NCI-H187 treated with DMSO at 0.1 percent for 48 hours (cell line): ENCODE measurements at regions not wholly inside any gene's neighbourhood (a gene's known extent, or its start where the extent isn't known, plus 50 kb on each side); places are given as distances from the start of the nearest gene placed in this dataset.

ENCODE experiments used
- DNase-seq: peaks from one replicate; lab custom pipeline; 2025; lab: John Stamatoyannopoulos, UW

GRCh38 chr2:128368437-128369107 is 49.9 kb upstream of the HS6ST1 start:
- DNase-seq, result no peak

GRCh38 chr2:128369108-128369555 is 50.5 kb upstream of the HS6ST1 start:
- DNase-seq, result no peak

GRCh38 chr2:128369602-128370467 is 51.2 kb upstream of the HS6ST1 start:
- no peak for DNase-seq

- DNase-seq, result no peak
Measured at GRCh38 chr2:128370468-128371247, 52.0 kb upstream of the HS6ST1 start.

- no peak for DNase-seq
Measured at GRCh38 chr2:128371248-128371630, 52.6 kb upstream of the HS6ST1 start.

- no peak for DNase-seq
Measured at GRCh38 chr2:128371648-128372345, 53.1 kb upstream of the HS6ST1 start.

- DNase-seq, result no peak
Measured at GRCh38 chr2:128372621-128373341, 54.1 kb upstream of the HS6ST1 start.

GRCh38 chr2:128373451-128374000 is 54.9 kb upstream of the HS6ST1 start:
- DNase-seq, result no peak

- no peak for DNase-seq
Measured at GRCh38 chr2:128374001-128374710, 55.5 kb upstream of the HS6ST1 start.

GRCh38 chr2:128374711-128375413 is 56.2 kb upstream of the HS6ST1 start:
- no peak for DNase-seq

GRCh38 chr2:128375454-128375853 is 56.8 kb upstream of the HS6ST1 start:
- DNase-seq, result no peak

- no peak for DNase-seq
Measured at GRCh38 chr2:128376241-128377041, 57.8 kb upstream of the HS6ST1 start.

GRCh38 chr2:128377071-128377910 is 58.6 kb upstream of the HS6ST1 start:
- no peak for DNase-seq

- DNase-seq, result no peak
Measured at GRCh38 chr2:128378231-128379020, 59.8 kb upstream of the HS6ST1 start.

- DNase-seq, result no peak
Measured at GRCh38 chr2:128379021-128380015, 60.6 kb upstream of the HS6ST1 start.
